Pons (tissue), 1 donor: ENCODE measurements at regions not wholly inside any gene's neighbourhood (a gene's known extent, or its start where the extent isn't known, plus 50 kb on each side); places are given as distances from the start of the nearest gene placed in this dataset.
"Not testable (repeated sequence)": the region's sequence is repeated elsewhere in the genome, so short reads cannot be mapped to it uniquely, and the experiment has no call there.

Source experiments
- DNase-seq: peaks from one replicate; pipeline ENCODE4 v3.0.0-alpha.2; 2016; ENCODE audit warnings: low spot score

DNA sequence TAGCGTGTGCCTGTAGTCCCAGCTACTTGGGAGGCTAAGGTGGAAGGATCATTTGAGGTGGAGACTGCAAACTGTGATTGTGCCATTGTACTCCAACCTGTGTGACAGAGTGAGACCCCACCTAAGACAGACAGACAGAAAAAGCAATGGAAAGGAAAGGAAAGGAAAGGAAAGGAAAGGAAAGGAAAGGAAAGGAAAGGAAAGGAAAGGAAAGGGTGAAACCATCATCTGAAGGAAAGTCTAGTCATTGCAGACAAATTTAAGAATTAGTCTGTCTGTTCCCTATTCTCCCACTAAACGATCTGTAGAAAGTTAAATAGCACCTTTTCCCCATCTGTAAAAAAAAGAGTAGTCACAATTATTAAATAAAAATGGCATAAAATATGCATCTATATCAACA, 91.1 kb upstream of the SKAP2 start:
- DNase-seq = no peak

DNA sequence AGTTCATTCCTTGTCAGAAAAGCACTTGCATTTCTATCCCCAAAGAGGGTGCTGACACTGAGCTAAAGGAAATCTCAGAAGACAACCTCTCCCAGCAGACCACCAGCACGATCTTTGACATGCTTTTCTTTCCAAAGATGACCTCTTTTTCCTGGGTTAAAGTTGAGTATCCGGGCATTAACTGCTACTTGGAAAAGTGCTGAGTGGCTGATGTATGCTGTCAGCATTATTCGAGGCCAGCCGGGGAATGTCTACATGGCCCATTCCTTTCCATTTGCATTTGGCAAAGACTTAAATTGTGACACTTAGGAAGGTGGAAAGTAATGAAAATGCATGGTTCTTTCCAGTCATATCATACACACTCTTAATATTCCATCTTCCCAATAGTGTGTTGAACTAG, 90.6 kb upstream of the SKAP2 start:
- DNase-seq = no peak

DNA sequence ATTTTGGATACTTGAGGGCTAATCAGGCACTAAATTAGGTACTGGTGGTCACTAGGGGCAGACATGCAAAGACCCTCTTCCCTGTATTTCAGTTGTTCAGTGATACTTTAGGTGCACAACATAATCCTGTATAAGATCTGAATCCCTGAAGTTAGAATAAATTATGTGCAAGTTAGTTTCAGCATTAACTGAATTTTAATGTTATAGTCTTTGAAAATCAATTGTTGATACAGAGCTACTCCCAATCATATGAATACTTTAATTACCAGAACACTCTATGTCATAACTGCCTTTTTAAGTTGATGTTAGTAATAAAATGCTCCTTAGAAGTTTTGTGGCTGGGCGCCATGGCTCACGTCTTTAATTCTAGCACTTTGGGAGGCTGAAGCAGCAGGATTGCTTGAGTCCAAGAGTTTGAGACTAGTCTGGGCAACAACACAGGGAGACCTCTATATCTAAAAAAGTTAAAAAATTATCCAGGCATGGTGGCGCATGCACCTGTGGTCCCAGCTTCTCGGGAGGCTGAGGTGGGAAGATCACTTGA, 87.1 kb upstream of the SKAP2 start:
- no peak for DNase-seq

GRCh38 chr7:26950889-26951288, 86.5 kb upstream of the SKAP2 start:
- no peak for DNase-seq

GRCh38 chr7:26949319-26949718, 84.9 kb upstream of the SKAP2 start:
- DNase-seq = no peak

- DNase-seq = no peak
Measured at GRCh38 chr7:26948617-26949118, 84.3 kb upstream of the SKAP2 start.

DNA sequence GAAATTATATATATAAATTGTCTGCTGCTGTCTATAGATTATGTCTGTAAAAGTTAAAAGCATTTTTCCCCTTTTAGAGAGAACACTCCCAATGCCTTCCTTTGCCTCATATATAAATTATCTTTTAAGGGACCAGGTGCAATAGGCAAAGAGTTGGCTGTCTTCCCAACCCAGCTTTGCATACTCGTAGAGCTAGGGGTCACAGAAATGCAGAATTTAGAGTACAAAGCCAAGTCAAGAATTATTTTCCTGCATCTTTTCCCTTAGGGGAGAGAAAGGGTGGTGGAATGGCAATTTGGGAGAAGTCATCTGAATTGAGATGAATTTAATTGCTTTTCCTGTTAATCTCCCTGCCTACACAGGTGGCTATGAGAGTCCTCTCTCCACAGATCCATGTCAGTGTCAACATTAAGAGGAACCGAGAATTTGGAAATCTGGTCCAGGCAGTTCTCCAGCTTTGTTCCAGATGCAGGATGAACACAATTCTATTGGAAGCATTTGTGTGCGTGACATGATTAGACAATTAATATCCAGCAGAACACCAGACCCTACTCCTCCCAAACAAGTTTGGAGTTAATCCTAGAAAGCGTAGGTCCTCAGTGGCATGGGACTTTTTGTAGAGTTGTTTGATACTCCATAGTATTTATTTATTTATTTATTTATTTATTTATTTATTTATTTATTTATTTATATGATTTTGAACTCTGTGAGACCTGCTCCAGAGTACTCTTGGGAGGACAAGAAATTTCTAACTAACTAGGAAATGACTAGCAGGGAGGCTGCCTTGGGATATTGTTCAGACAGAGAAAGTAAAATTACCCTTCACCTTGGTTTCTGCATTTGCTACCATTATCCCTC, 80.3 kb upstream of the SKAP2 start:
- DNase-seq = no peak

- DNase-seq = no peak
Measured at GRCh38 chr7:26937939-26938623, 73.7 kb upstream of the SKAP2 start.

DNA sequence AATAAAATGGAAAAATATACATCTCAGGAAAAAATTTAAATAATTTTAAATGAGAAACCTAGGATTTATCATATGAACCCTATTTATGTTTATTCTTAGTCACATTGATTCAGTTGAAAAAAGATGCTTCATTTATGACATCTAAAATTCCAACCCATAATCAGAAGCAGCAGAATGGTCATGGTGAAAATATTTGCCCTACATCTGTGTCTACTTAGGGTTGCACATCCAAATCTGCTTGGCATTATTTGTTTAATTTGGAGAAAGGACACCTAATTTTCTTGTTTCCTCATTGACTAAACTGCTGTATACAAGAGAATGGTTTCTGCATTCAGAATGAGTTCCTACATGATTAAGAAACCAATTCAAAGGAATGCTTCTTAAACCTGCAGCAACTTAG, 72.9 kb upstream of the SKAP2 start:
- no peak for DNase-seq

GRCh38 chr7:26932616-26933015, 68.2 kb upstream of the SKAP2 start:
- DNase-seq = not testable (repeated sequence)

DNA sequence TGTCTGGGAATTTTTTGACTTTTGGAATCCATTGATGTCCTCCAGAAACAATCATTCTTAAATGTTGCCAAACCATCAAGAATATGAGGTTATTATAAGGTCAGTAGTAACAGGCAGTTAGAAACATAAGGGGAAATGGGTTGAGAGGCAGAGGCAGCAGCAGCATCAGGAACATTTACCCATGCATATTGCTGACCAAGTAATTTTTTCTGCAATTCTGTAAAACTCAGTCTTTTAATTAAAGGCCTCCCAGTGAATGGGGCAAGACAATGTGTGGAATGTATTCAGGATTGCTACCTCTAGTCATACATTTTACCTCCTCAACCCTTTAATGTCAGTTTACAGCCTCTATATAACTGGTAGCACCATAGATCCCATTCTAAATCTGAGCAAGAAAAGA, 66.5 kb upstream of the SKAP2 start:
- DNase-seq = no peak

- DNase-seq = peak; percentile 37
Measured at GRCh38 chr7:26930201-26930600, 65.8 kb upstream of the SKAP2 start.

DNA sequence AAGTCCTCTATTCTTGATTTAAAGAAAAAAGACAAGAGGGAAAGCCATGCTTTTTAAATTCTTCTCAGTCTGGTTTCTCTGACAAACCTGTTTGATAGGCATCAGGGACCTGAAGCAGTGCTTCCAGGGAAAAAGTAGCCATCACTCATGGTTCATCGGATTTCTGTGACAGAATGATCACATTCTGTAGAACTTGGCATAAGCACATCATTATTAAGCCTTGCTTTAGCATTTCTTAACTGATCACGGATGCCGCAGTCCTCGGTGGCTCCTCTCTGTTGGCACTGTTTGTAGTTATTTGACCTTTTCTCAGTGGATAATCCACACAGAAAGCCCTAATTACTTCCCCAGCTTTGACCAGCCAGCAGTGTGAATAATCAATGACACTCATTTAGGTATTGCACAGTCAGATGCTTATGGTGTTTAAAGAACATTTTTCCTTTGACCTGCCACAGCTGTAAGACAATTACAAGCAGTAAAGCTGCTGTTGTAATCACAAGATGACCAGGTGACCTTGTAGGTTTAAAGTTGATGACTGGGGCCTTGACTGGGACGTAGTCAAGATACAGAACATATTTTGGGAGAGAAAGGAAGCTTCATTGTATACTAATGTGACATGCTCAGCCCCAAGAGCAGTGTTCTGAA, 64.4 kb upstream of the SKAP2 start:
- no peak for DNase-seq

DNA sequence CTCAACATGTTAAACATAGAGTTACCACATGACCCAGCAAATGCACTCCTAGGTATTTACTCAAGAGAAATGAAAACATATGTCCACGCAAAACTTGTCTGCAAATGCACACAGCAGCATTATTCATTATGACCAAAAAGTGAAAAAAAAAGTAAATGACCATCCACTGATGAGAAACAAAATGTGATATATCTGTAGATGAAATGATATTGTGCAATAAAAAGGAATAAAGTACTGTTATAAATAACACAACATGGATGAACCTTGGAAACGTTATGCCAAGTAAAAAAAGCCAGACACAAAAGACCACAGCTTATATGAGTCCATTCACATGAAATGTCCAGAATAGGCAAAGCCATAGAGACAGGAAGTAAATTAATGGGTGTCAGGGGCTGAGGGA, 61.4 kb upstream of the SKAP2 start:
- DNase-seq = no peak

- DNase-seq = no peak
Measured at GRCh38 chr7:26924149-26924767, 59.9 kb upstream of the SKAP2 start.

- DNase-seq = no peak
Measured at GRCh38 chr7:26919906-26920493, 55.6 kb upstream of the SKAP2 start.

DNA sequence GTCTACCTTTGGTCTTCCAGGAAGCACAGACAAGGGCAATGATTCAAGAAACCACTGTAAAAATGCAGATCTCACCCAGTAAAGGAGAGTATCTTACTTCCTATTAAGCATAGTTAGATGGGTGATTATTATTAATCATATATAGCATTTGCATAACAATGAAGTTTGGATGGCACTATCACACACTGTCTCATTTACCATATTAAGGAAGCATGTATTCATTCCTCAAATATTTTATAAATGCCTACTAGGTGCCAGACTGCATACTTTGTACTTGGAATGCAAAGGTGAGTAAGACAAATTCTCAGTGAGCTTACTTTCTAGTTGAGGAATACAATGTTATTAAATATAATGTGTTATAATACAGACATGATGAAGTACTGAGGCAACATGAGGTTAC, 53.9 kb upstream of the SKAP2 start:
- no peak for DNase-seq

- no peak for DNase-seq
Measured at GRCh38 chr7:26916779-26917320, 52.5 kb upstream of the SKAP2 start.

- DNase-seq = no peak
Measured at GRCh38 chr7:26916336-26916735, 51.9 kb upstream of the SKAP2 start.
